AG09319 (cell line): ENCODE measurements at regions not wholly inside any gene's neighbourhood (a gene's known extent, or its start where the extent isn't known, plus 50 kb on each side); places are given as distances from the start of the nearest gene placed in this dataset.

ENCODE experiments used
- DNase-seq: peaks from one replicate; pipeline ENCODE4 v3.0.0-alpha.2; 2010; ENCODE audit warnings: low read depth; ENCODE audit errors: extremely low read depth
- TF ChIP-seq, protein P1 (sequence below): IDR thresholded peaks from 2 replicates; pipeline ENCODE4 v1.5.1; 2011; ENCODE audit warnings: low read depth, mild to moderate bottlenecking, inconsistent platforms, low read length, moderate library complexity

DNA sequence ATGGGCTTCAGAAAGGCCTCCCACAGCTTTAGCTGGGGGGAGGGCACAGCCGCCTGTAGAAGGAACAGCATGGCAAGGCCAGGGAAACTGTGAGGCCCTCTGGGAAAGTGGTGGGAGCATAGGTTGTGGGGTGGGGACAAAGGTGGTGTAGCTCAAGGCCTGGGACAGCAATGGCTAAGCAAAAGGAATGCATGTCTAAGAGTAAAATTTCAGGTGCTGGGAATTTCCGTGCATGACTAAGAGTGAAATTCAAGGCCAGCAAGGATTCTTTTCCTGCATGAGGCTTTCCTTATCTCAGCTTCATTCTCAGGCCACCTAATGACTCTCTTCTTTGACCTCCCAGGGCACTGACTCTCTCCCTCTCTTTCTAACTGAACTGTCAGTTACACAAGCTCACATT lies 86.5 kb upstream of the WNT4 start:
- DNase-seq = no peak

DNA sequence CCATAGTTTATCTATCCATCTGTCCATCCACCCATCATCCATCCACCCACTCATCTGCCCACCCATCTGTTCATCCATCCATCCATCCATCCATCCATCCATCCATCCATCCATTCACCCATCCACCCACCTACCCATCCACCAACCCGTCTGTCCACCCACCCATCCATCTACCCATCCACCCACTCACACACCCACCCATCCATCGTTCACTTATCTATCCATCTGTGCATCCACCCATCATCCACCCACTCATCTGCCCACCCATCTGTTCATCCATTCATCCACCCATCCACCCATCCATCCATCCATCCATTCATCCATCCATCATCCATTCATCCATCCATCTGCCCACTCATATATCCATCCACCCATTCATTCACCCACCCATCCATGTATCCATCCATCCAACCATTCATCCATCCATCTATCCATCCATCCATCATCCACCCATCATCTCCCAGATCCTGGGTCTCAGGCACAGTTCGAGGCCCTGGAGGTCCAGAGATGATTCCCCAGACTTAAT lies 88.2 kb upstream of the WNT4 start:
- TF ChIP-seq, protein P1, sequence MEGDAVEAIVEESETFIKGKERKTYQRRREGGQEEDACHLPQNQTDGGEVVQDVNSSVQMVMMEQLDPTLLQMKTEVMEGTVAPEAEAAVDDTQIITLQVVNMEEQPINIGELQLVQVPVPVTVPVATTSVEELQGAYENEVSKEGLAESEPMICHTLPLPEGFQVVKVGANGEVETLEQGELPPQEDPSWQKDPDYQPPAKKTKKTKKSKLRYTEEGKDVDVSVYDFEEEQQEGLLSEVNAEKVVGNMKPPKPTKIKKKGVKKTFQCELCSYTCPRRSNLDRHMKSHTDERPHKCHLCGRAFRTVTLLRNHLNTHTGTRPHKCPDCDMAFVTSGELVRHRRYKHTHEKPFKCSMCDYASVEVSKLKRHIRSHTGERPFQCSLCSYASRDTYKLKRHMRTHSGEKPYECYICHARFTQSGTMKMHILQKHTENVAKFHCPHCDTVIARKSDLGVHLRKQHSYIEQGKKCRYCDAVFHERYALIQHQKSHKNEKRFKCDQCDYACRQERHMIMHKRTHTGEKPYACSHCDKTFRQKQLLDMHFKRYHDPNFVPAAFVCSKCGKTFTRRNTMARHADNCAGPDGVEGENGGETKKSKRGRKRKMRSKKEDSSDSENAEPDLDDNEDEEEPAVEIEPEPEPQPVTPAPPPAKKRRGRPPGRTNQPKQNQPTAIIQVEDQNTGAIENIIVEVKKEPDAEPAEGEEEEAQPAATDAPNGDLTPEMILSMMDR = no peak
- DNase-seq = no peak

More for the DNA sequence above, 86.5 kb upstream of the WNT4 start:
- TF ChIP-seq, protein P1 = no peak

DNA sequence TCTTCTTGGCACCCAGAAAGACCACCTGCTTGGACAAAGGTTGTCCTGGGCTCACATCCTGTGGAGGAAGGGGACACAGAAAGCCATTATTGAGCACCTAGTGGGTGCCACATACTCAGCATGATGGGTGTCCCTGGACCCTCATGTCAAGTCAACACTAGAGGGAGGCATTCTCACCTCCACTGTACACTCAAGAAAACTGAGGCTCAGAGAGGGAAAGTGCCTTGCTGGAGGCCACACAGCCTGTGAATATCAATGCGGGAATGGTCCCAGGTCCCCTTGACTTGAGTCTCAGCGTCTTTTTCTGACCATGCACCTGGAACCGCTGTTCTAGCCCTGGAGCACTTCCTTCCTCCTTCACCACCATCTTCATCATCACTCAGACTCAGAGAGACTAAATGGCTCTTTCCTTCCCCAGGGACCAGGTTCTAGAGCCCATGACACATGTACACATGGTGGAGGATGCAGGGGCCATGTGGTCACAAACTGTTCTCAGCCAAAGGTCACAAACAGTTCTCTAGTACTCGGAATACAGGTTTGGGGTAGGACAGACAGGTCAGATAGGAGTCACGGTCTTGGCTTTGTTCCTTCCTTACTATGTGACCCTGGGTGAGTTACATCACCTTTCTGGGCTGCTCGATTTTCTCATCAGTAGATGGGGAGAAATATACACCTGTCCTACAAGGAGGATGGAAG lies 89.2 kb upstream of the WNT4 start:
- TF ChIP-seq, protein P1 = no peak
- no peak for DNase-seq

DNA sequence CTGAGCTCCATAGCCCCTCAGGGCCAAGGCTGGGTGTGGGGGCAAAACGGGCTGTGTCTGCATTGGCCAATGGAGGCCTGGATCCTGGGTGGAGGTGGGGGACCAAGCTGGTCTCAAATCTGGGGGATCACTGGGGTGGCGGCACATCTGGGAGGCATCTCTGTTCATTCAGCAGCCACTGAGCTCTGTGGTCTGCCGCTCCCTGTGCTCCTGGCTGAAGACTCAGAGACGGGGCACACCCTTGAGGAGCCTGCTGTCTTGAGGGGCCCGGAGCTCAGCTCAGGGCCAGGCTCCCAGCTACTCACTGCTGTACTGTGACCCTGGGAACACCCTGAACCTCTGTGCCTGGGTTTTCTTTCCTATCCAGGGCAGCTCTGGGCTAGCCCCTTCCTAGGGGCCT lies 90.3 kb upstream of the WNT4 start:
- TF ChIP-seq, protein P1 = no peak
- no peak for DNase-seq

- DNase-seq = no peak
Measured at GRCh38 chr1:22234476-22235030, 91.7 kb upstream of the WNT4 start.

GRCh38 chr1:22236166-22236565 lies 93.3 kb upstream of the WNT4 start:
- DNase-seq = no peak
- TF ChIP-seq, protein P1 = no peak

More at GRCh38 chr1:22234476-22235030, 91.7 kb upstream of the WNT4 start:
- TF ChIP-seq, protein P1 = no peak

GRCh38 chr1:22236900-22237299 lies 94.0 kb upstream of the WNT4 start:
- DNase-seq = no peak
- TF ChIP-seq, protein P1 = no peak
